Superior temporal gyrus (tissue), 1 donor: ENCODE measurements at regions not wholly inside any gene's neighbourhood (a gene's known extent, or its start where the extent isn't known, plus 50 kb on each side); places are given as distances from the start of the nearest gene placed in this dataset.
A peak's percentile ranks its signal among the peaks of the same experiment; 100 is the strongest.

Source experiments
- DNase-seq: peaks from one replicate; pipeline ENCODE4 v3.0.0-alpha.2; 2016; ENCODE audit errors: extremely low spot score

GRCh38 chr4:24637173-24637572 is 52.8 kb upstream of the DHX15 start:
- DNase-seq: no peak

DNA sequence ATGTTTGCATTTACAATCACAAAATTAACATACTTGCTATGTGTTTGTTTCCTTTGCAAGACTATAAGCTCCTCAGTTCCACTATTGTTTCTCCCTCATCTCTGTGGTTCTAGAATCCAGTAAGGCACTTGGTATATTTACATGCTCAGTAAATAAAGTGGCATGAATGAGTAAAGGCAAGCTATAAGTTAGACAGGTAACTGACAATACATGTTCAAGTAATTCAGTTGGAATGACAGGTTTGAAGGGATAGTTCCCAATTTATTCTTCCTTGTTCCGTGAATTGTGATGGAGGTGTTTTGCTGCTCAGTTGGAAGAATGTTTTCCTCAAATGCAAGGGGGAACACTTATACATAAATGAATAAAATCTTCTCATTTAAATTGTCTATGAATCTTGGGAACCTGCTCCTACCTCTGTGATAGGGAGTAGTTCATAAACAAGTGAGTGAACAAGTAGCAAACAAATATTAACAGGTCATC is 54.1 kb upstream of the DHX15 start:
- no peak for DNase-seq

DNA sequence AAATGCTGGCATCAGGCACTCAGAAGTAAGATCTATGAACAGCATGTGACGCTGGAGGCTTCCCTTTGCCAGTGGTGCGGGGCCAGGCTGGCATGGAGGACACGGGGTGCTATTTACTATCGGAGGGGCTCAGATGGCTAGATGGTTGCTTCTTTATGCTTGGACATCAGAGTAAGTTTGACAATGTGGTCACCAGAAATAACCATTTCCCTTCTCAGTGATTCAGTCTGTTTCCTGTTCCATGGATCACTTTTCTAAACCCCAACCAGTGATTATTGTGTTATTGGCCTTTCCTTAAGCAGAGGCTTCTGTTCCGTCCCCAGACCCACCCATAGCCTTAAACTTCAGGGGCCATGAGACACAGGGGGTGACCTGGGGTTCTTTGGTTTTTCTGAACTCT is 55.4 kb upstream of the DHX15 start:
- DNase-seq: no peak

GRCh38 chr4:24640366-24640765 is 56.0 kb upstream of the DHX15 start:
- DNase-seq: no peak

- DNase-seq: no peak
Observed at GRCh38 chr4:24642981-24643547, 58.7 kb upstream of the DHX15 start.

DNA sequence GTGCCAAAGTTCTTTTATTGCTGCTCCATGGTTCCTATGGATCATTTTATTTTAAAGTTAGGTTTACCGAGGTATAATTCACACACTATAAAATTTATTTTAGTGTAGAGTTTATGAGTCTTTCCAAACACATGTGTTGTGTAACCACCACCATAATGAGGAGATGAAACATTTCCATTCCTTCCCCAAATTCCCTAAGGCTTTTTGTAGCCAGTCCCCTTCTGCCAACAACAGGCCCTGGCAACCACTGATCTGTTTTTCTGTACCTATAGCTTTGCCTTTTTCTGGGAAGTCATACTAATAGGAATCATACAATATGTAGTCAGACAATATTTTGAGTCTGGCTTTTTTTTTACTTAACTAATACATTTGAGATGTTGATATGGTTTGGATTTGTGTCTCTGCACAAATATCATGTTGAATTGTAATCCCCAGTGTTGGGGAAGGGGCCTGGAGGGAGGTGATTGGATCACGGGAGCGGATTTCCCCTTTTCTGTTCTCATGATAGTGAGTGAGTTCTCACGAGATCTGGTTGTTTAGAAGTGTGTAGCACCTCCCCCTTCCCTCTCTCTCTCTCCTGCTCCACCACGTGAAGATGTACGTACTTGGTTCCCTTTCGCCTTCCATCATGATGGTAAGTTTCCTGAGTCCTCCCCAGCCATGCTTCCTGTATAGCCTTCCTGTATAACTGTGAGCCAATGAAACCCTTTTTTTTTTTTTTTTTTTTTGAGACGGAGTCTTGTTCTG is 59.6 kb upstream of the DHX15 start:
- no peak for DNase-seq

GRCh38 chr4:24644983-24645764 is 60.8 kb upstream of the DHX15 start:
- DNase-seq: no peak

GRCh38 chr4:24645765-24646550 is 61.6 kb upstream of the DHX15 start:
- DNase-seq: no peak

GRCh38 chr4:24646798-24647460 is 62.6 kb upstream of the DHX15 start:
- DNase-seq: no peak

GRCh38 chr4:24650849-24651640 is 66.7 kb upstream of the DHX15 start:
- no peak for DNase-seq

DNA sequence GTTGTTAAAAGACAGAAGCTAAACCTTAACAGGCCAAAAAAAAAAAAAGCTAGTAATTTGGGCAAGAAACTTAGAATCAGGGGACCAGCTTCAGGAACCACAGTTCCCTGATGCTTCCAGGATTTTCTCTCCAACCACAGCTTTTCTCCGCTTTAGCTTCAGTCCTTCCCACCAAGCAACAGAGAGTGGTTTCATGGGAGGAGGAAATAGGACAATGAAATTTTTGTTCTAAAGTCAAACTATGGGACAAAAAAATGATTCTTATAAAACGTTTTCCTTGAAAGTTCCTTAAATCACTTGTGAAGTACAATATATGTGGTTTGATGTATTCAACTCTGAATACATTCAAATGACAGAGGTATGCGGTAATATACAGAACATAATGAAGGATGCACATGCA is 71.0 kb upstream of the DHX15 start:
- DNase-seq: peak; percentile 71

DNA sequence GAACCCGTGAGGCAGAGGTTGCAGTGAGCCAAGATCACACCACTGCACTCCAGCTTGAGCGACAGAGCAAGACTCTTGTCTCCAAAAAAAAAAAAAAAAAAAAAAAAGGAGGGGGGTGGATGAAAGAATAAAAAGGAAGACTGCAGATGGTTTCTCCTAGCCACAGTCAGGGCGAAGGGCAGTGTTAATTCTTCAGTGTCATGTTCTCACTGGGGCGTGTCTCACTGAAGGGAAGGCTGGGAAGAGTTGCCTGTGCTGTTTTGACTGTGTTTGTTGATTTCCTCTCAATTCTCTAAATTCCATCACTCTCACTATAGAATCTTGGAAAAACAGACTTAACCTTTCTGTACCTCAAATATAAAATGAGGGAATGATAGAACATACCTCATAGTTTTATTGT is 71.6 kb upstream of the DHX15 start:
- no peak for DNase-seq

DNA sequence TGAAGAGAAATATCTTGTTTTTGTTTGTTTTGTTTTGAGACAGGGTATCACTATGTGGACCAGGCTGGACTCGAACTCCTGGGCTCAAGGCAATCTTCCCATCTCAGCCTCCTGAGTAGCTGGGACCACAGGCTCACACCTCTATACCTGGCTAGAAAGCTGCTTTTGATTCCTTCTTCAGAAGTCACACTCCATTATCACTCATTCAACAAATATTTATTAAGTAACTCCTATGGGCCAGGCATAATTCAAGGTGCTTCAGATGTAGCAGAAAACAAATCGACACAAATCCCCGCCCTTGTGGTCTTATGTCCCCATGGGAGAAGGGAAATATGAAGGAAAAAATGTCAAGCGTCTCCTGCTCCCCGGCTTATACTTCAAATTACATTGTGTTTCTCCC is 72.6 kb upstream of the DHX15 start:
- DNase-seq: no peak

DNA sequence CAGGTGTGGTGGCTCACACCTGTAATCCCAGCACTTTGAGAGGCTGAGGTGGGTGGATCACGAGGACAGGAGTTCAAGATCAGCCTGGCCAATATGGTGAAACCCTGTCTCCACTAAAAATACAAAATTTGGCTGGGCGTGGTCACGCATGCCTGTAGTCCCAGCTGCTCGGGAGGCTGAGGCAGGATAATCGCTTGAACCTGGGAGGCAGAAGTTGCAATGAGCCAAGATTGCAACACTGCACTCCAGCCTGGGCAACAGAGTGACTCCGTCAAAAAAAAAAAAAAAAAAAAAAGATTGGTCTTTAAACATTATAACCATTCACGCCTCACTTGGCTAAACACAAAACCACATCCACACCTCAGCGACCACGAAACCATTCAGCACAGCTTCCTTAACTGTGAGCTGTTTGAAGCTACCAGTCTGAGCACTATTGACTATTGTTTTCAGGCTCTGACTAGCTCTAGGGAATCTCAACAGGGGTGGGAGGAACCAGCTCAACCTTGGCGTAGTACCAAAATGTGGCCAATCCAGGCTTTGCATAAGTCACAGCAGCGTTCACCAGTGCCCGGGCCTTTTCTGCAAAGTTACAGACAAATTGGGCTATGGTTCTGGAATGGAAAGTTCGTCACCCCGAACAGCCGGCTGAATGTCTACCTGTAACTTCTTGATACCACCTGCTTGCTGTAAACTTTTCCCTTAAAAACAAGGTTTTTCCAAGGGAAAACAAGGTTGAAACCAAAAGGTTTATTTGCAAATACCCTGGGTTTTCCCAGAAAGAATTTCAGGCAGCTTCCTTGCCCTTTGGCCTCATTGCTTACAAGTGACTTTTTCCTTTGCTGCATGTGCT is 73.6 kb upstream of the DHX15 start:
- peak; percentile 95 for DNase-seq

DNA sequence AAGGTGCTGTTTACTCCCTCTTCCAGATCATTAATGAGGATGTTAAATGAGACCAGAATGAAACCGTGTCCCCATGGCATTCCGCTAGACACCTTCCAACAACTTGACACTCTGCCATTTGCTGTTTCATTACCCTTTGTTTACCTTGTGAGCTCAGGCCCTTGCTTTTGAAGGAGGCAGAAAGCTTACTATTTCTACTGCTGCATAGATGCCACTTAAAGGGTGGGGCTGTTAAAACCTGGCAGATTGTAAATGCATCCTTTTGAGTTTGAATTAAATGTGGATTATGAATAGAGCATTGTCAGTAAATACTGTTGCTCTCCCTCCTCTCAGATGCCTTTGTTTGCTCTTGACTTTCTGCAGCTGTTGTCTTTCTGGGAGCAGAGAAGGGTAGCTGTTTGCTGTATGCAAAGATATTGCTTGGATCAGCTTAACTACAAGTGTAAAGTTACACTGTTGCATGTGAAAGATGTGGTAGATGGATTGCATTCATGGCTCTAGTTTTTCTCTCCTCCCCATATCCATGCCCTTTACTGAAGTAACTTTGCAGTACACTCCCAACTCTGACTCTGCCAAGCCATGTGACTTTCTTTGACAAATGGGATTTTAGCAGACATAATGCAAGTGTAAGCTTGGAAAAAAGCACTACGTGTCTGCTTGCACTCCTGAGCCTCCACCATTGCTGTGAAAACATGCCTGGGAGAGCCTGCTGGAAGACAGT is 75.0 kb upstream of the DHX15 start:
- DNase-seq: peak; percentile 89

DNA sequence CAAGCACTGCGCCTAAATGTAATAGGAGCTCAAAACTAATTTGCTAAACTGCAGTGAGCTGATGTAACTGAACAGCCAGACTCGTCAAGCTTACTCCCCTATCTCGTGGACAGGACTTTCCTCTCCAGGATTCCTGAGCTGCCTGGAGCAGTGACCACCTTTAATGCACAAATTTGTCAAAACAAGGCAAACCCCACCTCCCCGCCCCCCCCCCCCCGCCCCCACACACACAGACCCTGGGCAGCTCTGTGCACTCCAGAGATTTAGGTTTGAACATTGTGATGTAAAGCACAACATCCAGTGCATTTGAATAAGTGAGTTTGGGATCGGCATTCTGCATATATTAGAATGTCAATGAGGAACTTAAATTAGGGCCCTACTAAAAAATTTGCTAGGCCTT is 77.7 kb upstream of the DHX15 start:
- no peak for DNase-seq

DNA sequence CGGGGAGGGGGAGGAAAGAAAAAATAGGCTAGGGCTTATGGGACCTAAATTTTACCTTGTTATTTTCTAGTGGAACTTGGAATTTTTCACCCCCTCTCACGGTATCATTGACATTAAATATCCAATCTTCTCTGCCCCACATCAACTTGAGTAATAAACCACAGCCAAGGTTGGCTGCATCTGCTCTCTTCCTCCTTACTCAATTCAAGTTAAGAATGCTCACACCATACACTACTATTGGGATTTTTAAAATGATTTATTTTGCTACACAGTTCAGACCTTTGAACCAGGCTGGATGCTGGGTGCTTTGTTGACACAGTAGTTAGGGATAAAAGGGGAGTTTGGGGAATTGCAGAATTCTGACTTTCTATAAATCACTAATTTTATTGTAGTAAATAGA is 78.2 kb upstream of the DHX15 start:
- DNase-seq: no peak

- DNase-seq: peak; percentile 97
Observed at GRCh38 chr4:24664956-24665355, 80.6 kb upstream of the DHX15 start.

DNA sequence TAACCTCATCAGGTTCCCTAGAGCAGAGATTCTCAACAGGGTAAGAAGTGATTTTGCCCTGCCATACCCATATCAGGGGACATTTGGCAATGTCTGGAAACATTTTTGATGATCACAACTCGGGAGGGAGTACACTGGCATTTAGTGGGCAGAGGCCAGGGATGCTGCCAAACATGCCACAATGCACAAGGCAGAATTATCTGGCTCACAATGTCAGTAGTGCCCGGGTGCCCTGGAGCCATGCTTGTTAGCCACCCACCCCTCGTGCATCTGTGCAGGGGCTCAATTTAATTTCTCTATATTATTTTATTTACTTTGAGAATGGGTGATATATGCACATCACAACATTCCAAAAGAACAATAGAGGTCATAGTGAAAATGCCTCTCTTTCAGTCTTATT is 82.0 kb upstream of the DHX15 start:
- DNase-seq: no peak
